Tibial nerve (tissue), 4 donors: ENCODE measurements at regions not wholly inside any gene's neighbourhood (a gene's known extent, or its start where the extent isn't known, plus 50 kb on each side); places are given as distances from the start of the nearest gene placed in this dataset.
"Not testable (repeated sequence)": the region's sequence is repeated elsewhere in the genome, so short reads cannot be mapped to it uniquely, and the experiment has no call there.

Source experiments
- DNase-seq, 2 donors: peaks; one replicate each; pipeline ENCODE4 v3.0.0-alpha.2; 2019; ENCODE audit warnings: low spot score in 2 of 2
- H3K27ac ChIP-seq, 4 donors: fragments of 200-600 bp; sonication (generic) in 3 of 4; one replicate each; pipeline ENCODE4 v1.5.1; 2017 to 2019; ENCODE audit warnings: mild to moderate bottlenecking in 1 of 4
- H3K27me3 ChIP-seq, 2 donors: fragments of 200-600 bp; sonication (generic) in 1 of 2; one replicate each; pipeline versions ENCODE4 v1.5.1 to v1.6.0; 2017 to 2019
- H3K36me3 ChIP-seq, 3 donors: fragments of 200-600 bp; sonication (generic); one replicate each; pipeline ENCODE4 v1.5.1; 2018 to 2019
- H3K4me1 ChIP-seq, 4 donors: fragments of 200-600 bp; sonication (generic) in 3 of 4; one replicate each; pipeline ENCODE4 v1.5.1; 2017 to 2019
- H3K4me3 ChIP-seq, 4 donors: fragments of 200-600 bp; sonication (generic) in 3 of 4; one replicate each; pipeline ENCODE4 v1.5.1; 2017 to 2019; ENCODE audit warnings: mild to moderate bottlenecking in 1 of 4, moderate library complexity in 1 of 4
- H3K9me3 ChIP-seq, 4 donors: fragments of 200-600 bp; sonication (generic) in 3 of 4; one replicate each; pipeline ENCODE4 v1.5.1; 2017 to 2019
- CTCF ChIP-seq, 5 experiments: fragments of 200-600 bp in 3 of 5; fragments of 450-650 bp in 2 of 5; sonication (generic) in 3 of 5; IDR thresholded peaks; one replicate each; pipeline ENCODE4 v1.5.1; 2016 to 2019; ENCODE audit warnings: antibody characterized with exemption in 5 of 5, mild to moderate bottlenecking in 3 of 5, moderate library complexity in 2 of 5
- EP300 ChIP-seq, 2 donors: sonication (generic); formaldehyde crosslinking; IDR thresholded peaks; one replicate each; pipeline ENCODE4 v1.6.1; 2017; ENCODE audit warnings: antibody characterized with exemption in 2 of 2, mild to moderate bottlenecking in 1 of 2
- POLR2A ChIP-seq, 2 donors: fragments of 450-650 bp; IDR thresholded peaks; one replicate each; pipeline ENCODE4 v1.6.1; 2017; ENCODE audit warnings: antibody characterized with exemption in 2 of 2, mild to moderate bottlenecking in 2 of 2, moderate library complexity in 2 of 2
- WGBS, 2 donors: methylation state at CpG; one replicate each; pipeline ENCODE4 v1.1.5; 2018; 5-methylcytosine and 5-hydroxymethylcytosine counted together

- DNase-seq: no peak
- Histone ChIP-seq H3K4me1 (no peaks in the 10 kb centered on the region), H3K4me3 (no peak overlapping the region), H3K36me3 (peaks cover 0 to 11% (median 0%) of the 10 kb centered on the region in 3 donors), H3K27ac (no peak overlapping the region), H3K9me3 (no peaks in the 10 kb centered on the region), H3K27me3 (no peaks in the 10 kb centered on the region)
- WGBS, 2 donors: 92% methylated on average over 9 of the region's 9 CpGs; no CpG with 5 or more reads in 1 of the 2 donors
- TF ChIP-seq EP300 (IDR thresholded peaks at IDR 0.05): no peak
- TF ChIP-seq POLR2A (IDR thresholded peaks at IDR 0.05): no peak
- TF ChIP-seq CTCF (IDR thresholded peaks at IDR 0.05): no peak
Measured at GRCh38 chrY:7326296-7327246, 415.0 kb upstream of the AMELY start.

- Histone ChIP-seq H3K9me3 (no peaks in the 10 kb centered on the region), H3K4me1 (no peaks in the 10 kb centered on the region), H3K27ac (no peak overlapping the region), H3K27me3 (no peaks in the 10 kb centered on the region), H3K36me3 (peaks cover 0 to 11% (median 0%) of the 10 kb centered on the region in 3 donors), H3K4me3 (no peak overlapping the region)
- TF ChIP-seq CTCF (IDR thresholded peaks at IDR 0.05) (no peak), EP300 (IDR thresholded peaks at IDR 0.05) (no peak), POLR2A (IDR thresholded peaks at IDR 0.05) (no peak)
- DNase-seq: no peak
- WGBS, 2 donors: 100% methylated on average over 2 of the region's 13 CpGs; no CpG with 5 or more reads in 1 of the 2 donors
Measured at GRCh38 chrY:7325531-7325930, 414.0 kb upstream of the AMELY start.

- H3K9me3 ChIP-seq: no peaks in the 10 kb centered on the region
- WGBS, 2 donors: 46% methylated on average over 5 of the region's 5 CpGs; no CpG with 5 or more reads in 1 of the 2 donors
- no peaks in the 10 kb centered on the region for H3K4me1 ChIP-seq
- DNase-seq: no peak
- H3K4me3 ChIP-seq: no peak overlapping the region
- TF ChIP-seq CTCF (IDR thresholded peaks at IDR 0.05) (no peak), POLR2A (IDR thresholded peaks at IDR 0.05) (no peak), EP300 (IDR thresholded peaks at IDR 0.05) (no peak)
- H3K36me3 ChIP-seq: peaks cover 0 to 11% (median 0%) of the 10 kb centered on the region in 3 donors
- H3K27me3 ChIP-seq: no peaks in the 10 kb centered on the region
- no peak overlapping the region for H3K27ac ChIP-seq
Measured at GRCh38 chrY:7320751-7321150, 409.2 kb upstream of the AMELY start.

GRCh38 chrY:7320171-7320570 is 408.6 kb upstream of the AMELY start:
- not testable (repeated sequence) for H3K27me3 ChIP-seq, H3K9me3 ChIP-seq
- WGBS, 2 donors: 33% methylated on average over 2 of the region's 4 CpGs; no CpG with 5 or more reads in 1 of the 2 donors

GRCh38 chrY:7318122-7318521 is 406.6 kb upstream of the AMELY start:
- 91% methylated on average over 5 of the region's 5 CpGs; no CpG with 5 or more reads in 1 of the 2 donors for WGBS, 2 donors
- Histone ChIP-seq H3K36me3 (peaks cover 0 to 11% (median 0%) of the 10 kb centered on the region in 3 donors), H3K27ac (no peak overlapping the region), H3K4me3 (no peak overlapping the region), H3K27me3 (no peaks in the 10 kb centered on the region), H3K9me3 (no peaks in the 10 kb centered on the region), H3K4me1 (no peaks in the 10 kb centered on the region)
- TF ChIP-seq CTCF (IDR thresholded peaks at IDR 0.05): no peak
- TF ChIP-seq POLR2A (IDR thresholded peaks at IDR 0.05): no peak
- TF ChIP-seq EP300 (IDR thresholded peaks at IDR 0.05): no peak
- DNase-seq: no peak

More at GRCh38 chrY:7320171-7320570, 408.6 kb upstream of the AMELY start:
- not testable (repeated sequence) for H3K27ac ChIP-seq, H3K4me3 ChIP-seq, H3K4me1 ChIP-seq, DNase-seq
- H3K36me3 ChIP-seq: peaks cover 0 to 11% (median 0%) of the 10 kb centered on the region in 3 donors
